ENCODE measurements at regions not wholly inside any gene's neighbourhood (a gene's known extent, or its start where the extent isn't known, plus 50 kb on each side); places are given as distances from the start of the nearest gene placed in this dataset.

- TF ChIP-seq CTCF (IDR thresholded peaks at IDR 0.05; ENCODE audit: extremely low read depth in 1 of 2, insufficient read depth in 1 of 2, low read depth in 1 of 2, low read length in 2 of 2) (no peak), POLR2AphosphoS5 (IDR thresholded peaks at IDR 0.05; ENCODE audit: insufficient read depth, low read depth, low read length) (no peak), EZH2 (IDR thresholded peaks at IDR 0.05; ENCODE audit: borderline replicate concordance, low read depth, low read length, severe bottlenecking) (no peak), POLR2A (IDR thresholded peaks at IDR 0.05; ENCODE audit: low read depth, low read length) (no peak)
Observed at GRCh38 chr12:115401761-115402160, 717.8 kb upstream of the TBX3 start.

All from endothelial cell of umbilical vein (primary cell).